HK-2 (cell line): ENCODE measurements at regions not wholly inside any gene's neighbourhood (a gene's known extent, or its start where the extent isn't known, plus 50 kb on each side); places are given as distances from the start of the nearest gene placed in this dataset.

ENCODE experiments used
- DNase-seq: peaks from one replicate; pipeline ENCODE4 v3.0.0-alpha.2; 2018; ENCODE audit not compliant: unreplicated experiment

DNA sequence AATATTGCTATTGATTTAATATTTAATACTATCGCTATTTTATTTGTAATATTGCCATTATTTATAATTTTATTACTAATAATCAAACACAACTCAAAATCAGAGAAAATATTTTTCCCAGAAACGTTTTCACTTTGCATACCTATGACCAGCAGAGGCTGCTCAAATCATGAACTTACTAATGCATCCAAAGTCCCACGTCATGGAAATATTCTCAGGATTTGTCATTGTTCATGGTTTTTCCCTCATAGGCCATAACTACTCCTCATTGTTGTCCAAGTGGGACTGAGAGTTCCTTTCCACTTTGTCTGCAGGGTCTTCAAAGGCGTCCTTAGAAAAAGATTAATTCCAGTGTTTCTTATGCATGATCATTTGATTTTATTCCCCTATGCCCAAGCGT is 344.8 kb downstream of the THBS2 start:
- DNase-seq: no peak

DNA sequence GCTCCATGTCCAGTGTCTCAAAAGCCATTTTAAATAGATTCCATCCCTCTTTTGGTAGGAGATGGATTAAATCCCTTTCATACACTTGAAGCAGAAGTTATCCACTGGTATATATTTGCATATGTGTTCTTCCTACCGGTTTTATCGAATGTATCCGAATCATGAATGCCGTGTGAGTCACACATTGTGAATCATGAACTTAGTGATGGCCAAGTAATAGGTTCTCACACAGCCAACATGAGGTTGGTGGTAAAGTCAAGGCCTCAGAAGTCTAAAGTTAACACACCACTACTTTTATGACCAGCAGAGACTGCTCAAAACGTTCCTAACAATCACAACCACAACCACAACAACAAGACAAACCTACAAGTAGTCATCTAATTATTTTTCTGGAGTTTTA is 345.5 kb downstream of the THBS2 start:
- no peak for DNase-seq

DNA sequence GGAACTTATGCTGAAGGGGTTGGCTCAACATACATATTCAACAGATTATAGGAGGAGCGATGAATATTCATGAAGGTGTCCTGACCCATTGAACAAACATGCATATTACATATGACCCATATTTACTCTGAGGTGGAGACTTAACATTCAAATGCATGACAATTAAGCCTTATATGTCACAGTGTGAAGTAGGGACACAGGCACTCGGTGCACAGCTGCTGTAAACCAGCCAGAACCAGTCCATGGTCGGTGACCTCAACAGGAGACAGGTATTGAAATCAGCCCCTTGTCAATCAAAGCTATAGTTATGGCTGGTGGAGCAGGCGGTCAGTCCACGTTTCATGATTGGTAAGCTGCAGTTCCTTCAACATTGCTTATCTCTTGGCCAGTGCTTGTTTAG is 347.3 kb downstream of the THBS2 start:
- no peak for DNase-seq

DNA sequence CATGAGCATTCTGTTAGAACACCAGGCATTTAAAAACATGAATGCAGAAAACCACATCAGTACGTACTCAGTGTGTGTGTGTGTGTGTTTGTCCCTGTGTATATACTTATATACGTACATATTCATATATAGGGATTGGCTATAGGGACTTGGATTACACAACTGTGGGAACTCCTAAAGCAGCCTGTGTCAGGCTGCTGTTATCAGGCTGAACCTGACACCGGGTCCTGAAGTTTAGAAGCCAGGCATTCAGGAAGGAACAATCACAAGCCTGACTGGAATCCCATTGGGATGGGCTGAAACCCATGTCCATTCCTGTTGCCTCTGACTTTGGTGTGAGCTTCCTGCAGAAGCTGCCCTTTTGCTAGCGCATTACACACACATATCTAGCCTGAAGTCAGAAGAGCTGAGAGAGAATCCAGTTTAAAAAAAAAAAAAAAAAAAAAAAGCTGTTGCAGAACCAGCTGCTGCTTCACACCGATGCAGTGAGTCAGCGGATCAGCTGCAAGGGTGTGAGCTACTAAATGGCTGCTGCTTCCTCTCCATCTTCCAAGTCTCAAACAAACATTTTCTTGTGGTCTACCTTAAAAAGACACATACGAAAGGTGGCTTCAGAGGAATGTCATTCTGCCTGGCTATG is 348.1 kb downstream of the THBS2 start:
- DNase-seq: no peak

DNA sequence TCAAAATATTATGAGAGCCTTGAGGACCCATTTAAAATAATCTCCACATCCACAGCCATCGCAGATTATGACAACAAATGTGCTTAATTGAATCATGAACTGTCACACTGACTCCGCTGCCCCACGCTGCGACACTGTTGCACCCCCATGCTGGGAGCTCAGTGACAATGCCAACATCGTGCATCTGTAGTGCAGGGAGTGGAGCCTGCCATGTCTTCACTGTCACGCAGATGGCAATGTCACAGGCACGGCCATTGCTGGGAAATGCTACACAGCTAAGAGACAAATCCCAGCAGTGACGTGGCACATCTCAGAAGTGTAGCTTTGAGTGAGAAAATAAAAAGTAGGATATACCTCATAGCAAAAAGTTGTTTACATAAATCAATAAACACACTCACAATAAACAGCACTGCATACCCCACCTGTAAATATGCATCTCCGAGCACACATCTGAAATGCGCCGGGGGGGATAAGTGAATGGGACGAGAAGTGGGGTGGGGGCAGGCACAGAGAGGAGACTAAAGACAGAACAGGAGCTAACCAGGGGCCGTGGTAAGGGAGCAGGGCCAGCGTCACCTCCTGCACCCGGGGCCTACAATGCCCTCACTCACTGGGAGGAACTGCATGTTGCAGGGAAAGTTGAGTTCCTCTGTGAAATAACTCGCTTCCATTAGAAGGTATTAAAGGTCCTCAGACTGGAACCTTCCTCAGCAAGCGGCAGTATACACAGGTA is 349.9 kb downstream of the THBS2 start:
- no peak for DNase-seq

DNA sequence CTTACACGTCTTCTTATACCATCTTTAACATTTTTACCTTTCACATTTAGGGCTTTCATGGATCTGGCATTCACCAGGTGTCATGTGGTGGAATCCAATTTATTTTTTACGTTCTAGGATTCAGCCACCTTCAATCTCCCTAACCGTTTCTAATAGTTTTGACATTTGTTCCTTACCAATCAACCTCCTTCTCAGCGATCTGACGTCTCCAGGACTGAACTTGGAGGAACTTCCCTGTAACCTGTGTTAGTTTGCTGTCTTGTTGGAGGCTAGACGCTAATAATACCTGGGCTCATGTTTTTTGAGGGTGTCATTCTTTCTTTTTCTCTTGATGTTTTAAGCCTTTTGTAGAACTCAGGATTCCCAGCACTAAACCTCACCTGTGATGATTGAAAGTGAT is 351.6 kb downstream of the THBS2 start:
- no peak for DNase-seq

DNA sequence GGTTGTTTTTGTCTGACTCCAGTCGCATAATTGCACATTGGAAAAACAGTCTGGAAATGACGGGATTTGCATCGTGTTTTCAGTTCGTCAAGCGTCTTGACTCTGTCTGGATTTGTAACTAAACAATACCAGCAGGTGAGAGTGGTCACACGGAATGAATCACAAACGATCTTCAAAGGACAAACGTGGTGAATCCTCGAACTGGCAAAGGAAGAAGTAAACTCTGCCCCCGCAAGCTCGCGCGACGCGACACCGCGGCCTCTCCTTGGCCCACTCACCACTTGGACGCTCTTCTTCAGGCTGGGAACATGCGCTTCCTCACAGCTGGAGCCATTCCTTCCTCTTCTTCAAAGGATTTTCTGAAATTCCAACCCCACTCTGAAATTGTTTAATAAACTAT is 352.6 kb downstream of the THBS2 start:
- DNase-seq: no peak

DNA sequence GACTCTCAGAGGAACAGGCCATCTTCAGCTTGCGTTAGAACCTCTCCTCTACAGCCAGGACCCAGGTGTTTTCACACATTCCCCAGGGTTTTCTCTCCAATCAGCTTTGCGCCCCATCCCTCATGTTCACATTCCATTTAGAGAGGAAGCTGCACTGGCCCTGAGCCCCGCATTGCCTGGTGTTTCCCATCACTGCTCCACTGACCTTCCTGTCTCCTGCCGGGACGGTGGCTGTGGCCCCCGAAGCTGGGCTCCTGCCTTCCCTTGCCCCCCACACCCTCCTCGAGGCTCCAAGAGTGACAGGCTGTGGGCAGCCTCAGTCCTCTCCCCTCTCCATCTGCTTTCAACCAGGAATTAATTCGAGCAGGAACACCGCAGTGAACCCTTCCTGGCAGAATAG is 357.3 kb downstream of the THBS2 start:
- no peak for DNase-seq

DNA sequence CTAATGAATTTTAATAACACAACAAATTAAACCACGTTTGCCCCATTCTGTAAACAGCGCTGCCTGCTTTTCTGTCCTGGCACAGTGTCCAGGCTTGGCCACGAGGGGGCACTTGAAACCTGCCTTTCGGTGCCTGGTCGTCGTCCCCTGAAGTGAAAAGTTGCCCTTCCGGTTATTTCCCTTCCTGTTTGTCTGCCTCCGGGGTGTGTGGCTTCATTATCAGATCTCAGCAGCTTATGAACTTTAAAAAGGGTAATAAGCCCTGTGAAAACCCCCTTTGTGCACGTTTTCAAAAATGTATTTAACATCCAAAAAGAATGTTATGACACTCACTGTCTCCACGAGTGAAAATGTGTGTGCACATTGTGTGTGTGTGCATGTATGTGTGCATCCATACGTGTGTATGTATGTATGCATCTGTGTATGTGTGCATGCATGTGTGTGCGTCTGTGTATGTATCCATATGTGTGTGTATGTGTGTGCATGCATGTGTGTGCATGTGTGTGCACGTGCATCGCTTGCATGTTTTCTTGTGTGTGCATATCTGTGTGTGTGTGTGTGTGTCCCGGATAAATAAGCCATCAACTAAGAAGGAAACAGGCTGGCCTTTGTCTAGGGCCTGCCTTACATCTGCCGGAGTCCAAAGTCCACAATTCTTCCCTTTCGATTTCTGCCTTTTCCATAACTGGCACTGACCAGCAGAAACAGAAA is 358.4 kb downstream of the THBS2 start:
- peak; percentile 61 for DNase-seq

DNA sequence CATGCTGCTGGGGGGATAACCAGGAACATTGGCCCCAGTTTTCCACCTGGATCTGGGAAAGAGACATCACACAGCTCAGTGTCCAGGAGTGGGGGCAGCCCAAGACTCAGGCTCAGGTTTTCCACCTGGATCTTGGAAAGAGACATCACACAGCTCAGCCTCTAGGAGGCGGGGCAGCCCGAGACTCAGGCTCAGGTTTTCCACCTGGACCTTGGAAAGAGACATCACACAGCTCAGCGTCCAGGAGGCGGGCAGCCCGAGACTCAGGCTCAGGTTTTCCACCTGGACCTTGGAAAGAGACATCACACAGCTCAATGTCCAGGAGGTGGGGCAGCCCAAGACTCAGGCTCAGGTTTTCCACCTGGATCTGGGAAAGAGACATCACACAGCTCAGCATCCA is 361.6 kb downstream of the THBS2 start:
- no peak for DNase-seq

DNA sequence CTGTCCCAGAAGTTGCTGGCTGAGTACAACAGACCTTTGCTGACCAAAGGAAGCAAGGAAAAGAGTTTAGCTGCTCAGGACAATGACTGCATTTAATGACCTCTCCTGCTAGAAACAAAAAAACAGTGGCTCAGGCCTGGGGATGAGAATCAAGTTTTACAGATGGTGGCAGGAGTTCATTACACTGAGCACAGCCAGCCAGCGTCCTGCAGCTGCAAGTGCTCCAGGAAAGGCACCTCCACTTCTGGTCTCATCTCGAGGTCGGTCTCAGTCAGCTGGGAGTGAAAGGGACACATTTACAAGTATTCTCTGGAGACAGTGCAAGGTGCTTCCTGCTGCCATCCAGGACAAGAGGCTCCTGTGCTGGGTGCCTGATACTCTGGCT is 362.7 kb downstream of the THBS2 start:
- DNase-seq: no peak

DNA sequence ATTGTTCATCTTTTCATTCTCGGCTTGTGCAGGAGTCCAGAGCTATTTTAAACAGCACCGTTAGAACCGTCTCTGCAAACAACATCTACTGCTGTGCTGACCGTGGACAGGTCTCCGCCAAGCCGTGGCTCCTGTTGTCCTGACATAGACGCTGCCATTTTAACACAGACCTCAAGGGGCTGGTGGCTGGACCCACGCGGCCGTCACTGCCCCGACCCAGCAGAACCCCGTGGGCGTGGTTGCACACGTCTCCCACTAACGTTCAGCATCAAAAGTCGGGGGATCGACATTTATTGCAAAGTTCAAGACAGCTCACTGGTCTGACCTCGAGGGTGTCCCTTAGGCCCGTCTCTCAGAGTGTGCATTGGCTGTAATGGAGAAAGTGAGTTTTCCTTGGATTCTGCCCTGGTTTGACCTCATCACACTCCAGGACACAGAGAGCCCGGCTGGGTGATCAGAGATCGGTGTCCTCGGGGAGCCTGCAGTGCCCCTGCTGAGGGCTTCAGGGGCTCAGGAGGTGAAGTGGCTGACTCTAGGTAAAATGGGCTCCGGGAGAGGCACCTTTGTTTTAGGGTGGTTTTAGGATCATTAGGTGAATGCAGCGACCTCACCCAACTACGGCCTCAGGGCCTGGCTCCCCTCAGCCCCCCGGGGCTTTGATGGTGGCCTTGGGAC is 363.2 kb downstream of the THBS2 start:
- DNase-seq: no peak

DNA sequence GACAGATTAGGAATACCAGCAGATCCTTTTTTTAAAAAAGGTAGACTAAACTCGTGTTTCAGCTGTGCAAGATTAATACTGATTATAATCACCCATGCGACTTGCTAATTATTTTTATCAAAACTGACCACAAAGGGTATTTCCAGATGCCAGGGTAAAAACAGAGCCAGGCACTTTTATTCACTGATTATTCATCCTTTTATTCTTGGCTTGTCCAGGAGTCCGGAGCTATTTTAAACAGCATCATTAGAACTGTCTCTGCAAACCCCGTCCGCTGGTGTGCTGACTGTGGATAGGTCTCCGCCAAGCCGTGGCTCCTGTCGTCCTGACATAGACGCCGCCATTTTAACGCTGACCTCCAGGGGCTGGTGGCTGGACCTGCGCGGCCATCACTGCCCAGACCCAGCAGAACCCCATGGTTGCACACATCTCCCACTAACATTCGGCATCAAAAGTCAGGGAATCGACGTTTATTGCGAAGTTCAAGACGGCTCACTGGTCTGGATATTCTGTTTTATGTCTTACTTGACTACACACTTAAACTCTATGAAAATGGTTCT is 364.8 kb downstream of the THBS2 start:
- no peak for DNase-seq

DNA sequence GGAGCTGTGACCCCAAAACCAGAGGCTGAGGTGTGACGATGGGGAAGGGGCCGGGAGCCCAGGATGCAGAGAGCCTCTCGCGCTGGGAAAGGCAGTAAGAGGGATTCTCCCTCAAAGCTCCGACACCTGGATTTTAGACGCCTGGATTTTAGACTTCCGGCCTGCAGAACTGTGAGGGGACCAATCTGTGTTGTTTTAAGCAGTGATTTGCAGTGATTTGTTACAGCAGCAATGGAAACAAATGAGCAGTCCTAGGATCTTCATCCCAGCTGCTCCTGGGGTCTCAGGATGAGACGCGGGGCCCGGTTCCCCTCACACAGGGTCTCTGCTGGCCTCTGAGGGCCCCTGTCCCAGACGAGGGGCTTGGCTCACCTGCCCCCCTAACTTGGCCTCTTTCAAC is 365.5 kb downstream of the THBS2 start:
- DNase-seq: no peak

DNA sequence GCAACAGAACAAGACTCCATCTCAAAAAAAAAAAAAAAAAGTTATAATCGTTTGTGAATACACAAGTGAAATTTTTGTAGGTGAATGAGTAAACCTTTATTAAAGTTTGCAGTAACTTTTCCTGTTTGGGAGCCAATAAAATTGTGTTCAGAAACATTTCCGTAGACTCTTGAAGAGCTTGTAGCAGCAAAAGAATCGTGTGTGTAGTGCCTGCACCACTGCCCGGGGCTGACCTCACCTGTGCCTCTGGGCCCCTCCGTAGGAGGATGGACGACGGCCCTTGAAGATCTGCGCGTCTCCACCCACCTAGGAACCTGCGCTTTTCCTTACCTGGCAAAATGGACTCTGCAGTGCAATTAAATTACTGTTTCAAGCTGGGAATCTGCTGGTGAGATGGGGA is 366.0 kb downstream of the THBS2 start:
- DNase-seq: no peak

DNA sequence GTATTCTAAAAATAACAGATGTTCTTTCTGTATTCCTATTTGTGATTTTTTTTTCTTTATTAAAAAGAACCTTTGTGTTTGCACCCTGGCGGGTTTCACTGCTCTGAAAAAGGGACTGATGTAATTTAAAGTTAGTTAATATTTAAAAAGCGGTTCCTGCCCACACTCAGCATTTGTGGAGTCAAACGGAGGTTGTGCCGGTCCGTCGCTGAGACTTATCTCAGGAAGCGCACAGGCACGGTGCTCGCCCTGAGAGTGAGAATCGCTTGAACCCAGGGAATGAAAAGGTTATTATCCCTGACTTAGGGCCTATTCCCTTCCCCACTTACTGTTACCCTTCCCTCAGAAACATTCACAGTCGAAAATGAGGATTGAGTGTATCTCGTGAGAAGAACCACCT is 366.7 kb downstream of the THBS2 start:
- no peak for DNase-seq

DNA sequence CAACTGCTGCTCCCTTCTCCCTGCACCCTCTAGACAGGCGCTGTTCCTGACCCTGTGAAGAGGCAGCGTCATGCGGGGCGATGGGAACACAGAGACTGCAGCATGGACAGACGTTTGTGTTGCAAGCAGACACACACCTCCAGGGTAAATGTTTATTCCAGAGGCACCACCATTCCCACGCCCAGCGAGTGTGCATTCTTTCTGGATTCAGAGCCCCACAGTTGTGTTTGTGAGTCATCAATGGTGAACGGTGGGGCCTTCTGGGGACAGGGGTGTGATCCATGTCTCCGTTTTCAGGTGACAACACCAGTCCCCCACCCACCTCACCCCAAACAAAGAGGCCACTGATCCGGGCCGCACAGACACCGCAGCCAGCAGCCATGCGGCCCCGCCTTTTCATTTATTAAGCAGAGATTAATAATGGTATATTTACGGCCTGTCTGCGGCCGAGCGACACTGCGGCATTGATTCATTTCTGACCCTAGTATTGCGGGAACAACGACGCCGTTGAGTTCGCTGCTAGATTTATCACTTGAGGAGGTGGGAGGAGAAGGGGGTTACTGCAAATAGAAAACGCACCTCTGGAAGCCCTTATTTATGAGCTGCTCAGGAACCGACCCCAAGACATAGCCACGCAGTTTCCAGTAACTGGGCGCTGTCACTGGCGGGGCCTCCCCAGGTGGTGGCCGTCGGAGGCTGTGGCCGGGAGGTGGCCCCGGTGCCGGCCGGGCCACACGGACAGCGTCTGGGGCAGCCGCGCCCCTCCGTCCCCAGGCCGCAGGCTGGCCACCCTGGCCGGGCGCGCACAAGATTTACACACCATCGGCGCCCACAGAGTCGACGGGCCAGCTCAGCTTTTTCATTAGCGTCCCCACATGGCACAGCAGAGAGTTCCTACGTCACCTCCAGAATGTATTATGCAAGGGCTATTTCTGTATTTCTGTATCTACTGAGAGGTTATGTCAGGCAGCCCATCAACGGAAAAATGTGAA is 367.6 kb downstream of the THBS2 start:
- DNase-seq: no peak

DNA sequence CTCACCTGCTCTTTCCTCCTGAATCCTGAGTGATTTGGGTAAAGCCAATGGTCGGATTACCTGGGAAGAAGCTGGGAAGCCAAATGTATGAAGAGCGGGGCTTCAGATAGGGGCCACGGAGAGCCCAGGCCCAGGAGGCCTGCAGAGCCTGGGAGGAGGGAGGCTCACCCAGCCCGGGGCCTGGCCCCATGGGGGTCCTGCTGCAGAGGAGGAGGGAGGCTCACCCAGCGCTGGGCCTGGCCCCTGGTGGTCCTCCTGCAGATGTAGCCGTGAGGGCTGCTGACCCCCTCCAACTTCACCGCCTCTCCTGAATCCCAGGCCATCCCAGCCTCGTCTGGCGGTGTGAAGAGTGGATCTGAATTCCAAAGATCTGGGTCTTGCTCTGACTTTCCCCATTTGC is 368.4 kb downstream of the THBS2 start:
- no peak for DNase-seq

DNA sequence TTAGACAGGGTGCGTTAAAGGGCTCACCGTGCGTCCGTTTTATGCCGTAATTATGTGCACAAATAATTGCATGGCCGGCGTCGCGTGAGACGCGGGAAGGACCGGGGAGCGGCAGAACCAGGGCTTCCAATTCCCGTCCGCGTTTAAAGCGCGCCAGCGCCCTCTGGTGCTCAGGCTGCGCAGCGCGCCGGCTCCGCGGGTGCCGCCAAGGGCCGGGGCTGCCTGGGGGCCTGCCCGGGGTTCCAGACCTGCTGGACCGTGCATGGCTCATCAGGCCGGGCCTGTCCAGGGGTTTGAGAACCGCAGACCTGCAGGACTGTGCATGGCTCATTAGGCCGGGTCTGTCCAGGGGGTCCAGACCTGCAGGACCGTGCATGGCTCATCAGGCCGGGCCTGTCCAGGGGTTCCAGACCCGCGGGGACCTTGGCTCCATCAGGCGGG is 369.0 kb downstream of the THBS2 start:
- DNase-seq: peak; percentile 70

DNA sequence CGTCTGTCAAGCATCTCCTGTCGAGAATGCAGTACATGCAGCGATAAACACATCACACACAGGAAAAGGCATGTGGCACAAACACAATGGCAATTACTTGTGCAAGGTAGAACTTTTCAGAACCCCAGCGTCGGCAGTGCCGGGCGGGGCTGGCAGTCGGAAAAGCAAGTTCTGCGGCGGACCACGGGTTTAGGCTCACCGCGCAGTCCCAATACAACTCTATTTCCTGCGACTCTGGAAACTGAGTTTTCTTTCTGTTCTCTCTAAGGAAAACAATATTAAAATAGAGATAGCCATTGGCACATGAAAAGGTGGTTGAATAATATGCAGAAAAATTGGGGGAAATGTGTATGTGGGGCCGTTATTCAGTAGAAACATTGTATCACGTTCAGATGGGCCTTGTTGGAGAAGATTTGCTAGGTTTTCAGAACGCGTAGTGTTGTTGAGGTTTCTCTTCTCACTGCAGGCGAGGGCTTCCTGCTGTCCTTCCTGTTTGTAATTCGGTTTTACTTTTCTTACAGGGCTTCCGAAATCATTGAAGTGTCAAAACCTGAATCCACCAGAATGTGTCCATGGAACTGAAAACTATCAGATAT is 369.5 kb downstream of the THBS2 start:
- no peak for DNase-seq
